GM23338 (cell line): ENCODE measurements at regions not wholly inside any gene's neighbourhood (a gene's known extent, or its start where the extent isn't known, plus 50 kb on each side); places are given as distances from the start of the nearest gene placed in this dataset.

Source experiments
- EZH2phosphoT487 ChIP-seq: fragments of 200-600 bp; sonication (generic); IDR thresholded peaks from one replicate; pipeline ENCODE4 v1.8.1; 2018; ENCODE audit warnings: antibody characterized with exemption; ENCODE audit not compliant: unreplicated experiment
- JUNB ChIP-seq: IDR thresholded peaks from one replicate; pipeline ENCODE4 v1.6.1; 2016; ENCODE audit warnings: antibody characterized with exemption; ENCODE audit not compliant: unreplicated experiment
- POLR2AphosphoS5 ChIP-seq: IDR thresholded peaks from 2 replicates; pipeline ENCODE4 v1.6.1; 2016; ENCODE audit warnings: antibody characterized with exemption, low read depth
- TF ChIP-seq, protein P1 (sequence below), 2 experiments: fragments of 200-600 bp in 1 of 2; sonication (generic) in 1 of 2; conservative IDR thresholded peaks; 2 replicates each; pipeline versions ENCODE4 v1.5.1 to v1.6.1; 2016 to 2017; ENCODE audit warnings: antibody characterized with exemption in 2 of 2, low read depth in 2 of 2, mild to moderate bottlenecking in 2 of 2, moderate library complexity in 1 of 2

DNA sequence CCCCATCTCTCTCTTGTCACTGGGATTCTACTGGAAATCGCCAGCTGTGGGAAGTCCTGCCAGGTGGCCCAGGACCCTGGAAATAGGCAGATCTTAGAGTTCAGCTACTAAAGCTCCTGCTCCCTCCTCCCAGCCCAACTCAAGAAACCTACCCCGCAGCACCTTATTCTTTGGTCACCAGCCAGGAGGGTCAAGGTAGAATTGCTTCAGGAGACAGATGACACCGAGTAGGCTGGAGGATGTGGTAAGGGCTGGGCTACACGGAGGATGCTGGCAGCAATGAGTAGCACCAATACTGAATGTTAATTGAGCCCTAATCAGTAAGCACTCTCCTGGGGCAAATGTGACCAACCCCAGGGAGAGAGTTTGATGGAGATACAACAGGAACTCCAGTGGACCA, 119.7 kb upstream of the VASH1 start:
- TF ChIP-seq EZH2phosphoT487: no peak
- TF ChIP-seq, protein P1, sequence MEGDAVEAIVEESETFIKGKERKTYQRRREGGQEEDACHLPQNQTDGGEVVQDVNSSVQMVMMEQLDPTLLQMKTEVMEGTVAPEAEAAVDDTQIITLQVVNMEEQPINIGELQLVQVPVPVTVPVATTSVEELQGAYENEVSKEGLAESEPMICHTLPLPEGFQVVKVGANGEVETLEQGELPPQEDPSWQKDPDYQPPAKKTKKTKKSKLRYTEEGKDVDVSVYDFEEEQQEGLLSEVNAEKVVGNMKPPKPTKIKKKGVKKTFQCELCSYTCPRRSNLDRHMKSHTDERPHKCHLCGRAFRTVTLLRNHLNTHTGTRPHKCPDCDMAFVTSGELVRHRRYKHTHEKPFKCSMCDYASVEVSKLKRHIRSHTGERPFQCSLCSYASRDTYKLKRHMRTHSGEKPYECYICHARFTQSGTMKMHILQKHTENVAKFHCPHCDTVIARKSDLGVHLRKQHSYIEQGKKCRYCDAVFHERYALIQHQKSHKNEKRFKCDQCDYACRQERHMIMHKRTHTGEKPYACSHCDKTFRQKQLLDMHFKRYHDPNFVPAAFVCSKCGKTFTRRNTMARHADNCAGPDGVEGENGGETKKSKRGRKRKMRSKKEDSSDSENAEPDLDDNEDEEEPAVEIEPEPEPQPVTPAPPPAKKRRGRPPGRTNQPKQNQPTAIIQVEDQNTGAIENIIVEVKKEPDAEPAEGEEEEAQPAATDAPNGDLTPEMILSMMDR (conservative IDR thresholded peaks at IDR 0.05; ENCODE audit: low read depth in 2 of 2): no peak
- TF ChIP-seq JUNB: no peak
- no peak for TF ChIP-seq POLR2AphosphoS5
